Ishikawa (cell line): ENCODE measurements at regions not wholly inside any gene's neighbourhood (a gene's known extent, or its start where the extent isn't known, plus 50 kb on each side); places are given as distances from the start of the nearest gene placed in this dataset.

Experiments used
- CEBPB ChIP-seq: IDR thresholded peaks from 2 replicates; pipeline ENCODE4 v1.6.1; 2012
- CREB1 ChIP-seq: IDR thresholded peaks from 2 replicates; pipeline ENCODE4 v1.6.1; 2012; ENCODE audit warnings: low read depth
- EP300 ChIP-seq: IDR thresholded peaks from 2 replicates; pipeline ENCODE4 v1.6.1; 2012; ENCODE audit warnings: borderline replicate concordance
- RAD21 ChIP-seq: IDR thresholded peaks from 2 replicates; pipeline ENCODE4 v1.6.1; 2012; ENCODE audit warnings: low read depth
- YY1 ChIP-seq: IDR thresholded peaks from 2 replicates; pipeline ENCODE4 v1.6.1; 2012; ENCODE audit warnings: low read depth

DNA sequence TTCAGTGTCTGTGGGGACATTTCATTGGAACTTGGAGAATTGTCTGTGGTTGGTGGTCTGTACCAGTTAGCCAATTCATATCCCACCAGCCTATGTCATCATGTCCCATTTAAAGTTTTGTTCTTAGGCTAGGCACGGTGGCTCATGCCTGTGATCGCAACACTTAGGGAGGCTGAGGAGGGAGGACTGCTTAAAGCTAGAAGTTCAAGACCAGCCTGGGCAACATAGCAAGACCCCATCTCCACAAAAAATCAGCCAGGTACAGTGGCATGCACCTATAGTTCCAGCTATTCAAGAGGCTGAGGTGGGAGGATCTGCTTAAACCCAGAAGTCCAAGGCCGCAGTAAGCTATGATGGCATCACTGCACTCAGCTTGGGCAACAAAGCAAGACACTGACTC is 55.6 kb upstream of the CCND1 start:
- no peak for TF ChIP-seq CEBPB
- TF ChIP-seq EP300: no peak
- TF ChIP-seq RAD21: no peak
- TF ChIP-seq YY1: no peak
- no peak for TF ChIP-seq CREB1
